ENCODE measurements at regions not wholly inside any gene's neighbourhood (a gene's known extent, or its start where the extent isn't known, plus 50 kb on each side); places are given as distances from the start of the nearest gene placed in this dataset.

GRCh38 chr2:193333539-193333938 lies 1138.8 kb upstream of the TMEFF2 start:
- TF ChIP-seq POLR2AphosphoS5 (IDR thresholded peaks at IDR 0.05): no peak
- no peak for TF ChIP-seq POLR2A (IDR thresholded peaks at IDR 0.05)
- TF ChIP-seq, protein P1, sequence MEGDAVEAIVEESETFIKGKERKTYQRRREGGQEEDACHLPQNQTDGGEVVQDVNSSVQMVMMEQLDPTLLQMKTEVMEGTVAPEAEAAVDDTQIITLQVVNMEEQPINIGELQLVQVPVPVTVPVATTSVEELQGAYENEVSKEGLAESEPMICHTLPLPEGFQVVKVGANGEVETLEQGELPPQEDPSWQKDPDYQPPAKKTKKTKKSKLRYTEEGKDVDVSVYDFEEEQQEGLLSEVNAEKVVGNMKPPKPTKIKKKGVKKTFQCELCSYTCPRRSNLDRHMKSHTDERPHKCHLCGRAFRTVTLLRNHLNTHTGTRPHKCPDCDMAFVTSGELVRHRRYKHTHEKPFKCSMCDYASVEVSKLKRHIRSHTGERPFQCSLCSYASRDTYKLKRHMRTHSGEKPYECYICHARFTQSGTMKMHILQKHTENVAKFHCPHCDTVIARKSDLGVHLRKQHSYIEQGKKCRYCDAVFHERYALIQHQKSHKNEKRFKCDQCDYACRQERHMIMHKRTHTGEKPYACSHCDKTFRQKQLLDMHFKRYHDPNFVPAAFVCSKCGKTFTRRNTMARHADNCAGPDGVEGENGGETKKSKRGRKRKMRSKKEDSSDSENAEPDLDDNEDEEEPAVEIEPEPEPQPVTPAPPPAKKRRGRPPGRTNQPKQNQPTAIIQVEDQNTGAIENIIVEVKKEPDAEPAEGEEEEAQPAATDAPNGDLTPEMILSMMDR (IDR thresholded peaks at IDR 0.05): no peak
- no peak for TF ChIP-seq EP300 (IDR thresholded peaks at IDR 0.05)
- 88% methylated on average over 3 of the region's 3 CpGs for WGBS

GRCh38 chr2:193332941-193333340 lies 1138.2 kb upstream of the TMEFF2 start:
- TF ChIP-seq POLR2AphosphoS5 (IDR thresholded peaks at IDR 0.05) (no peak), EP300 (IDR thresholded peaks at IDR 0.05) (no peak), POLR2A (IDR thresholded peaks at IDR 0.05) (no peak)
- TF ChIP-seq, protein P1 (IDR thresholded peaks at IDR 0.05): no peak
- H3K27me3 ChIP-seq: no peaks in the 10 kb centered on the region
- no peaks in the 10 kb centered on the region for H3K36me3 ChIP-seq
- no peak overlapping the region for H3K27ac ChIP-seq
- 50% methylated on average over 1 of the region's 1 CpG for WGBS
- H3K9me3 ChIP-seq: no peaks in the 10 kb centered on the region
- no peaks in the 10 kb centered on the region for H3K4me1 ChIP-seq
- no peak overlapping the region for H3K4me3 ChIP-seq
- no peak for DNase-seq (ENCODE audit: low spot score in 2 of 2)

More at GRCh38 chr2:193333539-193333938, 1138.8 kb upstream of the TMEFF2 start:
- no peak for DNase-seq (ENCODE audit: low spot score in 2 of 2)
- H3K36me3 ChIP-seq: no peaks in the 10 kb centered on the region
- no peaks in the 10 kb centered on the region for H3K9me3 ChIP-seq
- no peak overlapping the region for H3K27ac ChIP-seq
- no peaks in the 10 kb centered on the region for H3K4me1 ChIP-seq
- no peak overlapping the region for H3K4me3 ChIP-seq
- H3K27me3 ChIP-seq: no peaks in the 10 kb centered on the region

- WGBS: 12% methylated on average over 4 of the region's 4 CpGs
- no peak for DNase-seq (ENCODE audit: low spot score in 2 of 2)
- Histone ChIP-seq H3K4me3 (no peak overlapping the region), H3K36me3 (no peaks in the 10 kb centered on the region), H3K27me3 (no peaks in the 10 kb centered on the region), H3K27ac (no peak overlapping the region), H3K4me1 (no peaks in the 10 kb centered on the region), H3K9me3 (no peaks in the 10 kb centered on the region)
- TF ChIP-seq POLR2AphosphoS5 (IDR thresholded peaks at IDR 0.05) (no peak), EP300 (IDR thresholded peaks at IDR 0.05) (no peak), POLR2A (IDR thresholded peaks at IDR 0.05) (no peak)
- TF ChIP-seq, protein P1 (IDR thresholded peaks at IDR 0.05): no peak
Measured at GRCh38 chr2:193331676-193332075, 1136.9 kb upstream of the TMEFF2 start.

- Histone ChIP-seq H3K9me3 (no peaks in the 10 kb centered on the region), H3K4me3 (no peak overlapping the region), H3K36me3 (no peaks in the 10 kb centered on the region), H3K27me3 (no peaks in the 10 kb centered on the region), H3K4me1 (no peaks in the 10 kb centered on the region), H3K27ac (no peak overlapping the region)
- WGBS: 46% methylated on average over 4 of the region's 4 CpGs
- no peak for TF ChIP-seq POLR2A (IDR thresholded peaks at IDR 0.05)
- TF ChIP-seq, protein P1 (IDR thresholded peaks at IDR 0.05): no peak
- no peak for TF ChIP-seq EP300 (IDR thresholded peaks at IDR 0.05)
- no peak for TF ChIP-seq POLR2AphosphoS5 (IDR thresholded peaks at IDR 0.05)
- no peak for DNase-seq (ENCODE audit: low spot score in 2 of 2)
Measured at GRCh38 chr2:193326296-193326695, 1131.6 kb upstream of the TMEFF2 start.

GRCh38 chr2:193315428-193316091 lies 1120.8 kb upstream of the TMEFF2 start:
- H3K9me3 ChIP-seq: no peaks in the 10 kb centered on the region
- H3K36me3 ChIP-seq: no peaks in the 10 kb centered on the region
- no peaks in the 10 kb centered on the region for H3K4me1 ChIP-seq
- no peak overlapping the region for H3K4me3 ChIP-seq
- H3K27ac ChIP-seq: no peak overlapping the region
- TF ChIP-seq EP300 (IDR thresholded peaks at IDR 0.05) (no peak), POLR2A (IDR thresholded peaks at IDR 0.05) (no peak)
- H3K27me3 ChIP-seq: no peaks in the 10 kb centered on the region
- DNase-seq (ENCODE audit: low spot score in 2 of 2): no peak
- WGBS: 28% methylated on average over 1 of the region's 1 CpG

GRCh38 chr2:193303464-193303863 lies 1108.7 kb upstream of the TMEFF2 start:
- Histone ChIP-seq H3K27me3 (no peaks in the 10 kb centered on the region), H3K36me3 (no peaks in the 10 kb centered on the region), H3K9me3 (no peaks in the 10 kb centered on the region), H3K4me3 (no peak overlapping the region), H3K4me1 (no peaks in the 10 kb centered on the region), H3K27ac (no peak overlapping the region)
- TF ChIP-seq, protein P1 (IDR thresholded peaks at IDR 0.05): no peak
- TF ChIP-seq POLR2A (IDR thresholded peaks at IDR 0.05): no peak
- no peak for TF ChIP-seq EP300 (IDR thresholded peaks at IDR 0.05)
- TF ChIP-seq POLR2AphosphoS5 (IDR thresholded peaks at IDR 0.05): no peak
- no peak for DNase-seq (ENCODE audit: low spot score in 2 of 2)
- WGBS: 84% methylated on average over 2 of the region's 2 CpGs

Data from suprapubic skin (tissue), 4 donors.